ENCODE measurements at regions not wholly inside any gene's neighbourhood (a gene's known extent, or its start where the extent isn't known, plus 50 kb on each side); places are given as distances from the start of the nearest gene placed in this dataset.

DNA sequence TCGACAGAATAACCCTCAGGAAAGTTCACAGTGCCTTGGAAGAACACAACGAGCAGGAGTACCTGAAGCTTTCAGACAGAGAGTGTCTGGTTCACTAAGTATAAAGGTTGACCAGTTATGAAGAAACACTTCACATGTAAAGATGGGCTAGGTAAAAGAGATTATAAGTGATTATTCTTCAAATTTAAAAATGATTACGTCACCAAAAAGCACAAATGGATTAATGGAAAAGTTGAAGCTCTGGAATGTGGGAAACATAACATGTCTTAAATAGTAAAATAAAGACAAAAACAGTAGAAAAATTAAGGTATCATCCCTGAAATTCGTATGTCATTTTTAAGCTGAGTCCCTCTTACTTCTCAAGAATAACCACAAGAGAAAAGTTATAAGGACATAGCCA is 643.9 kb upstream of the KLF12 start:
- no peaks in the 10 kb centered on the region for H3K27me3 Mint-ChIP-seq (ENCODE audit: low read depth)
- TF ChIP-seq NFYB (CRISPR knock-in tag; conservative IDR thresholded peaks at IDR 0.05; ENCODE audit: low read depth) (no peak), JAZF1 (CRISPR knock-in tag; IDR thresholded peaks at IDR 0.05) (no peak), JUN (CRISPR knock-in tag; IDR thresholded peaks at IDR 0.05) (no peak), NR3C1 (CRISPR knock-in tag; conservative IDR thresholded peaks at IDR 0.05; ENCODE audit: low read depth) (no peak), SMAD3 (CRISPR knock-in tag; IDR thresholded peaks at IDR 0.05; ENCODE audit: borderline replicate concordance) (no peak), NFE2L1 (CRISPR knock-in tag; IDR thresholded peaks at IDR 0.05) (no peak), ZNF317 (CRISPR knock-in tag; IDR thresholded peaks at IDR 0.05; ENCODE audit: borderline replicate concordance, low read depth) (no peak), EMX1 (CRISPR knock-in tag; IDR thresholded peaks at IDR 0.05) (no peak), RORB (CRISPR knock-in tag; IDR thresholded peaks at IDR 0.05) (no peak), ZNF263 (CRISPR knock-in tag; IDR thresholded peaks at IDR 0.05; ENCODE audit: low read depth) (no peak), OVOL2 (CRISPR knock-in tag; IDR thresholded peaks at IDR 0.05; ENCODE audit: borderline replicate concordance) (no peak)
- TF ChIP-seq, protein P1, sequence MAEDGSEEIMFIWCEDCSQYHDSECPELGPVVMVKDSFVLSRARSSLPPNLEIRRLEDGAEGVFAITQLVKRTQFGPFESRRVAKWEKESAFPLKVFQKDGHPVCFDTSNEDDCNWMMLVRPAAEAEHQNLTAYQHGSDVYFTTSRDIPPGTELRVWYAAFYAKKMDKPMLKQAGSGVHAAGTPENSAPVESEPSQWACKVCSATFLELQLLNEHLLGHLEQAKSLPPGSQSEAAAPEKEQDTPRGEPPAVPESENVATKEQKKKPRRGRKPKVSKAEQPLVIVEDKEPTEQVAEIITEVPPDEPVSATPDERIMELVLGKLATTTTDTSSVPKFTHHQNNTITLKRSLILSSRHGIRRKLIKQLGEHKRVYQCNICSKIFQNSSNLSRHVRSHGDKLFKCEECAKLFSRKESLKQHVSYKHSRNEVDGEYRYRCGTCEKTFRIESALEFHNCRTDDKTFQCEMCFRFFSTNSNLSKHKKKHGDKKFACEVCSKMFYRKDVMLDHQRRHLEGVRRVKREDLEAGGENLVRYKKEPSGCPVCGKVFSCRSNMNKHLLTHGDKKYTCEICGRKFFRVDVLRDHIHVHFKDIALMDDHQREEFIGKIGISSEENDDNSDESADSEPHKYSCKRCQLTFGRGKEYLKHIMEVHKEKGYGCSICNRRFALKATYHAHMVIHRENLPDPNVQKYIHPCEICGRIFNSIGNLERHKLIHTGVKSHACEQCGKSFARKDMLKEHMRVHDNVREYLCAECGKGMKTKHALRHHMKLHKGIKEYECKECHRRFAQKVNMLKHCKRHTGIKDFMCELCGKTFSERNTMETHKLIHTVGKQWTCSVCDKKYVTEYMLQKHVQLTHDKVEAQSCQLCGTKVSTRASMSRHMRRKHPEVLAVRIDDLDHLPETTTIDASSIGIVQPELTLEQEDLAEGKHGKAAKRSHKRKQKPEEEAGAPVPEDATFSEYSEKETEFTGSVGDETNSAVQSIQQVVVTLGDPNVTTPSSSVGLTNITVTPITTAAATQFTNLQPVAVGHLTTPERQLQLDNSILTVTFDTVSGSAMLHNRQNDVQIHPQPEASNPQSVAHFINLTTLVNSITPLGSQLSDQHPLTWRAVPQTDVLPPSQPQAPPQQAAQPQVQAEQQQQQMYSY (CRISPR knock-in tag; IDR thresholded peaks at IDR 0.05), result no peak
- TF ChIP-seq, protein P2, sequence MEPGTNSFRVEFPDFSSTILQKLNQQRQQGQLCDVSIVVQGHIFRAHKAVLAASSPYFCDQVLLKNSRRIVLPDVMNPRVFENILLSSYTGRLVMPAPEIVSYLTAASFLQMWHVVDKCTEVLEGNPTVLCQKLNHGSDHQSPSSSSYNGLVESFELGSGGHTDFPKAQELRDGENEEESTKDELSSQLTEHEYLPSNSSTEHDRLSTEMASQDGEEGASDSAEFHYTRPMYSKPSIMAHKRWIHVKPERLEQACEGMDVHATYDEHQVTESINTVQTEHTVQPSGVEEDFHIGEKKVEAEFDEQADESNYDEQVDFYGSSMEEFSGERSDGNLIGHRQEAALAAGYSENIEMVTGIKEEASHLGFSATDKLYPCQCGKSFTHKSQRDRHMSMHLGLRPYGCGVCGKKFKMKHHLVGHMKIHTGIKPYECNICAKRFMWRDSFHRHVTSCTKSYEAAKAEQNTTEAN (CRISPR knock-in tag; IDR thresholded peaks at IDR 0.05), result no peak
- TF ChIP-seq, protein P3, sequence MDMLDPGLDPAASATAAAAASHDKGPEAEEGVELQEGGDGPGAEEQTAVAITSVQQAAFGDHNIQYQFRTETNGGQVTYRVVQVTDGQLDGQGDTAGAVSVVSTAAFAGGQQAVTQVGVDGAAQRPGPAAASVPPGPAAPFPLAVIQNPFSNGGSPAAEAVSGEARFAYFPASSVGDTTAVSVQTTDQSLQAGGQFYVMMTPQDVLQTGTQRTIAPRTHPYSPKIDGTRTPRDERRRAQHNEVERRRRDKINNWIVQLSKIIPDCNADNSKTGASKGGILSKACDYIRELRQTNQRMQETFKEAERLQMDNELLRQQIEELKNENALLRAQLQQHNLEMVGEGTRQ (CRISPR knock-in tag; IDR thresholded peaks at IDR 0.05), result no peak
- TF ChIP-seq, protein P4, sequence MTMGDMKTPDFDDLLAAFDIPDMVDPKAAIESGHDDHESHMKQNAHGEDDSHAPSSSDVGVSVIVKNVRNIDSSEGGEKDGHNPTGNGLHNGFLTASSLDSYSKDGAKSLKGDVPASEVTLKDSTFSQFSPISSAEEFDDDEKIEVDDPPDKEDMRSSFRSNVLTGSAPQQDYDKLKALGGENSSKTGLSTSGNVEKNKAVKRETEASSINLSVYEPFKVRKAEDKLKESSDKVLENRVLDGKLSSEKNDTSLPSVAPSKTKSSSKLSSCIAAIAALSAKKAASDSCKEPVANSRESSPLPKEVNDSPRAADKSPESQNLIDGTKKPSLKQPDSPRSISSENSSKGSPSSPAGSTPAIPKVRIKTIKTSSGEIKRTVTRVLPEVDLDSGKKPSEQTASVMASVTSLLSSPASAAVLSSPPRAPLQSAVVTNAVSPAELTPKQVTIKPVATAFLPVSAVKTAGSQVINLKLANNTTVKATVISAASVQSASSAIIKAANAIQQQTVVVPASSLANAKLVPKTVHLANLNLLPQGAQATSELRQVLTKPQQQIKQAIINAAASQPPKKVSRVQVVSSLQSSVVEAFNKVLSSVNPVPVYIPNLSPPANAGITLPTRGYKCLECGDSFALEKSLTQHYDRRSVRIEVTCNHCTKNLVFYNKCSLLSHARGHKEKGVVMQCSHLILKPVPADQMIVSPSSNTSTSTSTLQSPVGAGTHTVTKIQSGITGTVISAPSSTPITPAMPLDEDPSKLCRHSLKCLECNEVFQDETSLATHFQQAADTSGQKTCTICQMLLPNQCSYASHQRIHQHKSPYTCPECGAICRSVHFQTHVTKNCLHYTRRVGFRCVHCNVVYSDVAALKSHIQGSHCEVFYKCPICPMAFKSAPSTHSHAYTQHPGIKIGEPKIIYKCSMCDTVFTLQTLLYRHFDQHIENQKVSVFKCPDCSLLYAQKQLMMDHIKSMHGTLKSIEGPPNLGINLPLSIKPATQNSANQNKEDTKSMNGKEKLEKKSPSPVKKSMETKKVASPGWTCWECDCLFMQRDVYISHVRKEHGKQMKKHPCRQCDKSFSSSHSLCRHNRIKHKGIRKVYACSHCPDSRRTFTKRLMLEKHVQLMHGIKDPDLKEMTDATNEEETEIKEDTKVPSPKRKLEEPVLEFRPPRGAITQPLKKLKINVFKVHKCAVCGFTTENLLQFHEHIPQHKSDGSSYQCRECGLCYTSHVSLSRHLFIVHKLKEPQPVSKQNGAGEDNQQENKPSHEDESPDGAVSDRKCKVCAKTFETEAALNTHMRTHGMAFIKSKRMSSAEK (CRISPR knock-in tag; IDR thresholded peaks at IDR 0.05; ENCODE audit: borderline replicate concordance), result no peak
- TF ChIP-seq, protein P5, sequence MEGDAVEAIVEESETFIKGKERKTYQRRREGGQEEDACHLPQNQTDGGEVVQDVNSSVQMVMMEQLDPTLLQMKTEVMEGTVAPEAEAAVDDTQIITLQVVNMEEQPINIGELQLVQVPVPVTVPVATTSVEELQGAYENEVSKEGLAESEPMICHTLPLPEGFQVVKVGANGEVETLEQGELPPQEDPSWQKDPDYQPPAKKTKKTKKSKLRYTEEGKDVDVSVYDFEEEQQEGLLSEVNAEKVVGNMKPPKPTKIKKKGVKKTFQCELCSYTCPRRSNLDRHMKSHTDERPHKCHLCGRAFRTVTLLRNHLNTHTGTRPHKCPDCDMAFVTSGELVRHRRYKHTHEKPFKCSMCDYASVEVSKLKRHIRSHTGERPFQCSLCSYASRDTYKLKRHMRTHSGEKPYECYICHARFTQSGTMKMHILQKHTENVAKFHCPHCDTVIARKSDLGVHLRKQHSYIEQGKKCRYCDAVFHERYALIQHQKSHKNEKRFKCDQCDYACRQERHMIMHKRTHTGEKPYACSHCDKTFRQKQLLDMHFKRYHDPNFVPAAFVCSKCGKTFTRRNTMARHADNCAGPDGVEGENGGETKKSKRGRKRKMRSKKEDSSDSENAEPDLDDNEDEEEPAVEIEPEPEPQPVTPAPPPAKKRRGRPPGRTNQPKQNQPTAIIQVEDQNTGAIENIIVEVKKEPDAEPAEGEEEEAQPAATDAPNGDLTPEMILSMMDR (IDR thresholded peaks at IDR 0.05), result no peak
- H3K27ac Mint-ChIP-seq, result no peak overlapping the region
- H3K36me3 Mint-ChIP-seq, result no peaks in the 10 kb centered on the region
- peaks cover 6% of the 10 kb centered on the region; the same call in 1 of the 2 replicates for H3K9me3 Mint-ChIP-seq
- DNase-seq (ENCODE audit: low spot score), result no peak
- POLR2A ChIA-PET, result no interaction called here
- ATAC-seq, result no peak
- CTCF ChIA-PET, result no interaction called here
- peaks cover 33% of the 10 kb centered on the region for H3K4me1 Mint-ChIP-seq
- no peak overlapping the region for H3K4me3 Mint-ChIP-seq

Data from WTC11 (cell line).